Lower leg skin (tissue), 3 donors: ENCODE measurements at regions not wholly inside any gene's neighbourhood (a gene's known extent, or its start where the extent isn't known, plus 50 kb on each side); places are given as distances from the start of the nearest gene placed in this dataset.

Experiments
- CTCF ChIP-seq, 3 donors: fragments of 450-650 bp; IDR thresholded peaks; one replicate each; pipeline ENCODE4 v1.5.1; 2016; ENCODE audit warnings: antibody characterized with exemption in 3 of 3, mild to moderate bottlenecking in 3 of 3, moderate library complexity in 2 of 3
- POLR2A ChIP-seq, 2 donors: fragments of 450-650 bp; IDR thresholded peaks; one replicate each; pipeline ENCODE4 v1.6.1; 2016 to 2017; ENCODE audit warnings: antibody characterized with exemption in 2 of 2, mild to moderate bottlenecking in 1 of 2, moderate library complexity in 1 of 2

GRCh38 chr4:30617836-30618235, 102.3 kb upstream of the PCDH7 start:
- TF ChIP-seq CTCF (IDR thresholded peaks at IDR 0.05) (no peak), POLR2A (IDR thresholded peaks at IDR 0.05) (no peak)
